ENCODE measurements at regions not wholly inside any gene's neighbourhood (a gene's known extent, or its start where the extent isn't known, plus 50 kb on each side); places are given as distances from the start of the nearest gene placed in this dataset.

DNA sequence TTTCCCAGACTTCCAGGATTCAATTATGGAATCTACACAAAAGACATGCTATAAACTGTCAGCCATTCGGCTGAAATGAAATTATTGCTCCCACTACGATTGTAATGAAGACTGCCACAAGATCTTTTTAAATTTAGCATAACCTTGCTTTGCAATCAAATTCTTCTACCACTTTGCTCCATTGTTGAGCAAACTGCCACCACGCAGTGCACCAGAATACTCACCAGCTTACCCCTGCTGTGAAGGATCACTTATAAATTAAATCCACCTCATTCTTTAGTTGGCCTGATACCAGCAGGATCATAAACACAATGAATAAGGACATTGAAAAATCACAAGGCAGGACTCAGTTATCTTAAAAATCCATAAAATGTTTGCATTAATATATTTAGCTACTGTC is 116.4 kb upstream of the PRNP start:
- WGBS, 10 experiments: 41 to 80% (median 63%) methylated on average over 1 to 3 of the region's 3 CpGs; no CpG with 5 or more reads in 2 of the 10 experiments
- H3K4me3 ChIP-seq: no peak overlapping the region
- in situ Hi-C loops (cut with MboI; ENCODE audit: low pct_unique_long_range_greater_than_20kb in 2 of 9, low sequenced_read_pairs in 9 of 9, unreplicated experiment in 9 of 9): no loop called here

DNA sequence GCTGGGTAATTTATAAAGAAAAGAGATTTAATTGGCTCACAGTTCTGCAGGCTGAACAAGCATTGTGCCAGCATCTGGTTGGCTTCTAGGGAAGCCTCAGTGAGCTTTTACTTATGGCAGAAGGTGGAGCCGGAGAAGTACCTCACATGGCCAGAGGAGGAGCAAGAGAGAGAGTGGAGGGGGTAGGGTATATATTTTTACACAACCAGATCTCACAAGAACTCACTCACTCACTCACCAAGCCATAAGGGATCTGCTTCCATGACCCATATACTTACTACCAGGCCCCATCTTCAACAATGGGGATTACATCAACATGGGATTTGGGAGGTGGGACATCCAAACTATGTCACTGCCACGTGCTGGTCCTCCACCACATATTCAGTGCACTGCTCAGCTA is 117.2 kb upstream of the PRNP start:
- Histone ChIP-seq H3K4me3 (no peak overlapping the region), H3K27ac (no peak overlapping the region), H3K4me1 (replicated peaks in 1 of 2) (no peaks in the 10 kb centered on the region)
- no peak for ATAC-seq (replicated peaks in 6 of 8)
- 40 to 100% (median 71%) methylated on average over 1 to 2 of the region's 2 CpGs; no CpG with 5 or more reads in 5 of the 10 experiments for WGBS, 10 experiments
- in situ Hi-C loops (cut with MboI; ENCODE audit: low pct_unique_long_range_greater_than_20kb in 2 of 9, low sequenced_read_pairs in 9 of 9, unreplicated experiment in 9 of 9): no loop called here

More for the DNA sequence above, 116.4 kb upstream of the PRNP start:
- no peaks in the 10 kb centered on the region for H3K4me1 ChIP-seq (replicated peaks in 1 of 2)
- H3K27ac ChIP-seq: no peak overlapping the region
- no peak for ATAC-seq (replicated peaks in 6 of 8)

DNA sequence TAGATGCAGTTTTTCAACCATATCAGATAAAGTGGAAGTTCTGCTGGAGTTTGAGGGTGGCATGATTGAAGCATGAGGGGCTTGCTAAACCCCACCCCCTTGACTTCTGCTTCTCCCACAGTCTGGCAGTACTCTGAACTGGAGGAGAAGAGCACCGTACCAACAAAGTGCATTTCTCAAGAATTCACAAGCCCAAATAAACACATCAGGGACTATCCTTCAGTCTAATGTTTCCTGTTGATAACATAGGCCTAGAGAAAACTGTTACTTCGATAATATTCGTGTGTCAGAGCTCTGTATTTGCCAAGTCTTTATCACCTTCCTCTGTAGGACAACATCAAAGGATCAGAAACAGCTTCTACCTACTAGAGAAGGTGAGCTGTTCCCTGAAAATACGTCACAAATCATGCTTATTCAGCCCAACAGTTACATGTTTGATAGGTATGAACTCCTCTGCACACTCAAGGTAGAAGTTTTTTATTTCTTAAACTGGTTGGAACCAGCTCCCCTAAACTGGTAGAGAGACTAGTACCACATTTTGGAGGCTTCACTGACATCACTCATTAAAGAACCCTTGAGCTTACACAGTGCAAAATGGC is 117.8 kb upstream of the PRNP start:
- no peak overlapping the region for H3K27ac ChIP-seq
- in situ Hi-C loops (cut with MboI; ENCODE audit: low pct_unique_long_range_greater_than_20kb in 2 of 9, low sequenced_read_pairs in 9 of 9, unreplicated experiment in 9 of 9): no loop called here
- 17 to 100% (median 53%) methylated on average over 1 to 4 of the region's 4 CpGs; no CpG with 5 or more reads in 1 of the 10 experiments for WGBS, 10 experiments
- H3K4me1 ChIP-seq (replicated peaks in 1 of 2): no peaks in the 10 kb centered on the region
- H3K4me3 ChIP-seq: no peak overlapping the region
- ATAC-seq (replicated peaks in 6 of 8): no peak

DNA sequence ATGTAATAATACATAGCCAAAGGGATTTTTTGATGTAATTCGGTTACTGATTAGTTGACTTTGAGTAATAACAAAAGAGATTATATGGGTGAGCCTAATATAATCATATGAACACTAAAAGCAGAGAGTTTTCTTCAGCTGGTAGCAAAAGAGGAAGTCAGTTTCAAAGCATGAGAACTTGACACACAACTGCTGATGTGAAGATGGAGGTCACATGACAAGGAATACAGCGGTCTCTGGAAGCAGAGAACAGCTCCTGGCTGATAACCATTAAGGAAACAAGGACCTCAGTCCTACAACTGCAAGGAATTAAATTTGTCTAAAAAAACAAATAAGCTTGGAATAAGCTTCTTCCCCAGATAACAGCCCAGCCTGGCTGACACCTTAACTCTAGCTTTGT is 119.1 kb upstream of the PRNP start:
- in situ Hi-C loops (cut with MboI; ENCODE audit: low pct_unique_long_range_greater_than_20kb in 2 of 9, low sequenced_read_pairs in 9 of 9, unreplicated experiment in 9 of 9): no loop called here
- Histone ChIP-seq H3K4me1 (replicated peaks in 1 of 2) (no peaks in the 10 kb centered on the region), H3K27ac (no peak overlapping the region), H3K4me3 (no peak overlapping the region)
- no peak for ATAC-seq (replicated peaks in 6 of 8)
- WGBS, 10 experiments: 0 to 83% (median 67%) methylated on average over 1 to 2 of the region's 2 CpGs; no CpG with 5 or more reads in 5 of the 10 experiments

DNA sequence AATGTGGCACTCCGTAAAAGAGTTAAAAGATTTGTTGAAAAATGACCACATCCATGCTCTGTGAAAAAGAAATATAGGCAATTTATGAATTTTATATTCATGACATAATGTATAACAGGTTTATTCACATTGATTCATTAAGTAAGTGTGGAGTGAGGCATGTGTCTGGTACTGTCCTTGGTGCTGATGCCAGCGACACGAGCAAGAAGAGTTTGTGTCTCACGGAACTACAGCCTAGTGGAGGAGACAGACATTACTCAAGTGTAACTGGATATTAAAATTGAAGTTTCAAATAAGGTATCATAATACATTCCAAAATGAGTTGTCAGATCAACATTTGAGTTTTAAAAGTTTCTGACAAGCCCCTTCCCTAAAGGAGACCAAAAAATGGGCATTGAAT is 122.7 kb upstream of the PRNP start:
- Histone ChIP-seq H3K27ac (no peak overlapping the region), H3K4me1 (replicated peaks in 1 of 2) (no peaks in the 10 kb centered on the region), H3K4me3 (no peak overlapping the region)
- in situ Hi-C loops (cut with MboI; ENCODE audit: low pct_unique_long_range_greater_than_20kb in 2 of 9, low sequenced_read_pairs in 9 of 9, unreplicated experiment in 9 of 9): no loop called here
- WGBS, 10 experiments: 0 to 22% (median 11%) methylated on average over 1 to 4 of the region's 4 CpGs
- peak in 3 of 8 experiments; percentile 76 to 89 (median 82) for ATAC-seq (replicated peaks in 6 of 8)

DNA sequence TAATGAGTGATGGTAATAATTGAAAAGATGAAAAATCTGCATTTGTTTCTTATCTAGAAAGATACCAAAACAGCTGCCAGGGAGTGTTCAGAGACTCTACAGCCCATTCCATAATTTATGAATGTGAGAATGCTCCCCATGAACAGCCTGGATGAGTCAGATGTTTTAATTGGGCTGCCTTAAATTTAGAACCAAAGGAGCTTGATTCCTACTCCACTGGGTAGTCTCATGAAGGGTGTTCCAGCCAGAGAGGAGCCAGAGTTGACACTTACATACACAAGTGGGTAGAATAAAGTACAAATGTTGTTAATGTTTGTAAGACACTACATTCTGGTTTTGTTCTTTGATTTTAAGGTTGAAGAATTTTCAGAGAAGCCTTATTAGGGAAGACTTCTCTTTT is 123.2 kb upstream of the PRNP start:
- Histone ChIP-seq H3K4me3 (no peak overlapping the region), H3K27ac (no peak overlapping the region), H3K4me1 (replicated peaks in 1 of 2) (no peaks in the 10 kb centered on the region)
- peak in 2 of 8 experiments; percentile 18 to 23 for ATAC-seq (replicated peaks in 6 of 8)
- in situ Hi-C loops (cut with MboI; ENCODE audit: low pct_unique_long_range_greater_than_20kb in 2 of 9, low sequenced_read_pairs in 9 of 9, unreplicated experiment in 9 of 9): no loop called here

DNA sequence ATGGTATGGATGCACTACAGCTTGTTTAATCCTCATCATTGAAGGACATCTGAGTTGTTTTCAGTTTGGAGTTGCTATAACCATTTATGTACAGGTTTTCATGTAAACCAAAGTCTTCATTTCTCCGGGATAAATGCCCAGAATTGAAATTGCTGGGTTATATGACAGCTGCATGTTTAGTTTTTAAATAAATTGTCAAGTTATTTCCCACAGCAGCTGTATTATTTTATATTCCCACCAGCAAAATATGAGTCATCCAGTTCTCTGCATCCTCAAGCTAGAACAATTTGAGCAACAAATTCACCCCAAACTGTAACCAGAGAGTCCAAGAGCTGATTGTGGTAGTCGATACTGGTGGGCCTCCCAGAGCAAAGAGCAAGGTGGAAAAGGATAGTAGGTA is 125.6 kb upstream of the PRNP start:
- Histone ChIP-seq H3K4me3 (no peak overlapping the region), H3K4me1 (replicated peaks in 1 of 2) (no peaks in the 10 kb centered on the region), H3K27ac (no peak overlapping the region)
- ATAC-seq (replicated peaks in 6 of 8): no peak
- in situ Hi-C loops (cut with MboI; ENCODE audit: low pct_unique_long_range_greater_than_20kb in 2 of 9, low sequenced_read_pairs in 9 of 9, unreplicated experiment in 9 of 9): no loop called here
- WGBS, 10 experiments: 0 to 86% (median 60%) methylated on average over 1 to 2 of the region's 2 CpGs; no CpG with 5 or more reads in 1 of the 10 experiments

DNA sequence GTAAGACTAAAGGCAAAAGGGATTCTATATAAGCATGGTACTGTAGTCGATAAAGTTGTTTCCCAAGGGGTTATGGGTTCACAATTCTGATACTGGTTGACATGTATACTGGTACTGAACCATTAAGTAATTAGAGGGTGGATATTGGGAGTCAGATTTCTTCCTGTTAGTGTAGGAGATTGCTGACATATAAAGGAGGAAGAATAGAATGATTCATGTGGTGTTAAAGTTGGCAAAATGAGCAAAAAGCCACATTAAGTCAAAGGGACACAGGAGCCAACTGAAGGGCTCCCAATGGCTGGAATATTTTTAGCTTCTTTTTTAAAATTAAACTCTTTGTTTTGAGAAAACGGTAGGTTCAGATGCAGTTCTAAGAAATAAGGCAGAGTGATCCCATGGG is 126.3 kb upstream of the PRNP start:
- no peak for ATAC-seq (replicated peaks in 6 of 8)
- H3K27ac ChIP-seq: no peak overlapping the region
- H3K4me3 ChIP-seq: no peak overlapping the region
- in situ Hi-C loops (cut with MboI; ENCODE audit: low pct_unique_long_range_greater_than_20kb in 2 of 9, low sequenced_read_pairs in 9 of 9, unreplicated experiment in 9 of 9): no loop called here
- WGBS, 10 experiments: 32 to 90% (median 57%) methylated on average over 1 to 2 of the region's 2 CpGs
- H3K4me1 ChIP-seq (replicated peaks in 1 of 2): no peaks in the 10 kb centered on the region

DNA sequence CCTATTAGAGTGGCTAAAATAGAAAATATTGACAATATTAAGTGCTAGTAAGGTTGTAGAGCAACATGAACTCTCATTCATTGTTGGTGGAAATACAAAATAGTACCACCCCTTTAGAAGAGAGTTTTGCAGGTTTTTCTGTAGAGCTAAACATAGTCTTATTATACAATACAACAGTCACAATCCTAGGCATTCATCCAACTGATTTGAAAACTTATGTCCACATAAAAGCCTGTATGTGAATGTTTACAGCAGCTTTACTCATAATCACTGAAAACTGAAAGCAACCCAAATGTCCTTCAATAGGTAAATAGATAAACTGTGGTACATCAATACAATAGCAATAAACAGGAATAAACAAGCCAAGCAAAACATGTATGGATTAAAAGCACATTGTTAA is 127.2 kb upstream of the PRNP start:
- Histone ChIP-seq H3K4me1 (replicated peaks in 1 of 2) (no peaks in the 10 kb centered on the region), H3K4me3 (no peak overlapping the region), H3K27ac (no peak overlapping the region)
- no peak for ATAC-seq (replicated peaks in 6 of 8)
- in situ Hi-C loops (cut with MboI; ENCODE audit: low pct_unique_long_range_greater_than_20kb in 2 of 9, low sequenced_read_pairs in 9 of 9, unreplicated experiment in 9 of 9): no loop called here

DNA sequence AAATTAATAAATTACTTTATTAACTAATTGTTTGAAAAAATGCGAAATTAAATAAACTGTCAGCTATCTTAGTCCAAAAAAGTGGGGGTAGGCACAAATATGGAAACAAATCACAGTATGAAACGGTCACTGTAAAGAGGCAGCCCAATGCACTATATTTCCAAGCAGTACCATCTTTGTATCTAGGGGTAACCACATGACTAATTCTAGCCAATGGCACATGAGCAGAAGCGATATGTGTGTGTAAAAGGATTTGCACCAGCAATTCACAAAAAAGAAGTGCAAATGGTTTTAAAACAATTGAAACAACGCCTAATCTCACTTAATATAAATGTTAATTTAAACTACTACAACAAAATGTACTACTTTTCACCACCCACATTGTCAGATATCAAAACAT is 129.5 kb upstream of the PRNP start:
- Histone ChIP-seq H3K4me1 (replicated peaks in 1 of 2) (no peaks in the 10 kb centered on the region), H3K4me3 (no peak overlapping the region), H3K27ac (no peak overlapping the region)
- ATAC-seq (replicated peaks in 6 of 8): no peak
- WGBS, 10 experiments: 13 to 81% (median 57%) methylated on average over 1 to 4 of the region's 4 CpGs
- in situ Hi-C loops (cut with MboI; ENCODE audit: low pct_unique_long_range_greater_than_20kb in 2 of 9, low sequenced_read_pairs in 9 of 9, unreplicated experiment in 9 of 9): no loop called here

DNA sequence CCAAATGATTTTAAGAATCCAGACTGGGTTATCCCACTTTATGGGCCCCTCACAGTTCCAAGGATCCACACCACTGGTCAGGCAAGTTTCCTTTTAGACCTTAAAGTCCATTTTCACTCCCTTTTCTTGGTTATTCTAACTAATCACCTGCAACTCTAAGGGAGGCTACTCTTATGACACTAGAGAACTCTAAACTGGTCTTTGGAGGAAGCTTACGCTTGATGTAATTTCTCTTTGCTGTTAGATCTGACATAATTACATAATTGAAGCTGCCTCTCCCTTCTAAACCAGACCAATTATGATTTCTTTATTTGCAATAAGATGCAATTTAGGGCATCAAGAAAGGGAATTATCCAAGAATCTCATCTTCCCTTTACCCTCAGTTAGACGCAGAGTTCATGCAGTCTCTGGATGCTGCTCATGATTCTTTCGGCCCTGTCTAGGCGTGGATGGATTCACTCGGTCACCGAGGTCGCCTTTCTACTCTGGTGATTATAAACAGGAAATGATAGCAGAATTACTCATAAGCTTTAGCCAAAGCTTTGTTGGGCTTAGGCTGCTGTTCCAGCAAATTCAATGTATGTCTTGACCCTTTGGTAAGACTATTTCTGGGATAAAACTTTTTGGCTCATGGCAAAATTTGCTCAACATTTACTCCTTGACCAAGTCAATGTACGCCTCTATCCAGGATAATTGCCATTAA is 130.9 kb upstream of the PRNP start:
- Histone ChIP-seq H3K27ac (no peak overlapping the region), H3K4me3 (no peak overlapping the region), H3K4me1 (replicated peaks in 1 of 2) (no peaks in the 10 kb centered on the region)
- ATAC-seq (replicated peaks in 6 of 8): peak in 3 of 8 experiments; percentile 52 to 82 (median 63)
- in situ Hi-C loops (cut with MboI; ENCODE audit: low pct_unique_long_range_greater_than_20kb in 2 of 9, low sequenced_read_pairs in 9 of 9, unreplicated experiment in 9 of 9): no loop called here
- WGBS, 10 experiments: 20 to 94% (median 83%) methylated on average over 1 to 8 of the region's 8 CpGs; no CpG with 5 or more reads in 1 of the 10 experiments

DNA sequence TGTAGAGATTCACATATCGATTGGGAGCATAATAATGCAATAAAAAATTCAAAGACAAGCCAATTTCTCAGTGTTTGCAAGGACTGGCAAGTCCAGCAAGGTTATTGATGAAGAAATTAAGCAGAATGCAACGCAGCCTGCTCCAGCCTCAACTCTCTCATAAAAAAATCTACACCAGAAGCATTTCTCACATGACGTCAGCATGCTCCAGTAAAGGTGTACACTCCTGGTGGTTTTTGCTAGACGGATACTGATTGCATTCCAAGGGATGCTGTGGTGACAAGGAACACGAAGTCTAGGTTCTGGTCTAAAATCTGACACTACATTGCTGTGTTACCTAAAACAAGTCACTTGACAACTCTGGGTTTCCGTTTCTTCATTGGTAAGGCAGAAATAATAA is 131.9 kb upstream of the PRNP start:
- Histone ChIP-seq H3K4me3 (no peak overlapping the region), H3K27ac (no peak overlapping the region), H3K4me1 (replicated peaks in 1 of 2) (no peaks in the 10 kb centered on the region)
- peak in 2 of 8 experiments; percentile 18 to 69 for ATAC-seq (replicated peaks in 6 of 8)
- in situ Hi-C loops (cut with MboI; ENCODE audit: low pct_unique_long_range_greater_than_20kb in 2 of 9, low sequenced_read_pairs in 9 of 9, unreplicated experiment in 9 of 9): no loop called here
- WGBS, 10 experiments: 30 to 82% (median 72%) methylated on average over 2 to 6 of the region's 6 CpGs; no CpG with 5 or more reads in 1 of the 10 experiments

DNA sequence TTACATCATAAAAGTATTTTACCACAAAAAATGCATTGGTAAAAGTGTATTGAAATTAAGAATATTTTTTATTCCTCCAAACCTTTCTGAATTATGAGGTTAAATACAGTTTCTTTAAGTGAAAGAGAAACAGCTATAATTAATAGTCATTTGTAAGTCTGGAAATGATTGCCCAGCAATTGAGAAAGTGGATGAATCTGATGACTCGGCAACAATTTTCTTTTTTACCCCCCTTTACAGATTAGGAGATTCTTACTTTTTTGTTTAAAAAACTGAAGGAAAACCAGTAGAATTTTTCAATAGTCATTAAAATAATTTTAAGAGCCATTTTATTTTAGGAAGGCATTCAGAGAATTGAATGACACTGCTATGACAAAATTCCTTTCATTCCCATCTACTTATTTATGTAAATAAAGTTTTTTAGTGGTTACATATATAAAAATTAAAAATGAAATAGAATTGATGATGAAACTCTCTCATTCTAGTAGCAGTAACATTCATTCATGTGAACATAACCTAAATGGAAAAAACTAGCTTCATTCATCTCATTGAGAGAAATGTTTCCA is 134.1 kb upstream of the PRNP start:
- 0 to 86% (median 79%) methylated on average over 1 of the region's 1 CpG; no CpG with 5 or more reads in 3 of the 10 experiments for WGBS, 10 experiments
- H3K4me3 ChIP-seq: no peak overlapping the region
- ATAC-seq (replicated peaks in 6 of 8): no peak
- in situ Hi-C loops (cut with MboI; ENCODE audit: low pct_unique_long_range_greater_than_20kb in 2 of 9, low sequenced_read_pairs in 9 of 9, unreplicated experiment in 9 of 9): no loop called here
- no peaks in the 10 kb centered on the region for H3K4me1 ChIP-seq (replicated peaks in 1 of 2)
- H3K27ac ChIP-seq: no peak overlapping the region

DNA sequence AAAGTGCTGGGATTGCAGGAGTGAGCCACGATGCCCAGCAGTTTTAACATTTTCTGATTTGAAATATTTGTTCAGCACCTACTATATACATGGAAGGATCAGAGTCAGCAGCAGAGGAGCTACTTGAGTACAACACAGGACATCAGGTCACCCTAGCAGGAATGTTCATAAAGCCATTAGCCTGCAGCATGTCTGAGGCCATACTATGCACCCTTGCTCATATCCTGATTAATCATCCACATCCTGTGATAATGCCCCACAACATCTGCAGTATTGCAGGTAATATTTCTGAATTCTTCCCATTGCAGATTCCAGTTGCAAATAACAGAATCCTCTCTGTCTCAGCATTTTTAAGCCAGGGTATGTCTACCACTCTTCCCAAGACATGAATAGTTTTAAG is 135.5 kb upstream of the PRNP start:
- no peak for ATAC-seq (replicated peaks in 6 of 8)
- WGBS, 10 experiments: 60 to 100% (median 76%) methylated on average over 1 of the region's 1 CpG; no CpG with 5 or more reads in 6 of the 10 experiments
- Histone ChIP-seq H3K4me3 (no peak overlapping the region), H3K4me1 (replicated peaks in 1 of 2) (no peaks in the 10 kb centered on the region), H3K27ac (no peak overlapping the region)
- in situ Hi-C loops (cut with MboI; ENCODE audit: low pct_unique_long_range_greater_than_20kb in 2 of 9, low sequenced_read_pairs in 9 of 9, unreplicated experiment in 9 of 9): no loop called here
